Activated T-cell treated with anti-CD3 and anti-CD28 coated beads, Interleukin-2, amount 50 U/mL, for 48 hours (primary cell): ENCODE measurements at regions not wholly inside any gene's neighbourhood (a gene's known extent, or its start where the extent isn't known, plus 50 kb on each side); places are given as distances from the start of the nearest gene placed in this dataset.
"Not testable (repeated sequence)": the region's sequence is repeated elsewhere in the genome, so short reads cannot be mapped to it uniquely, and the experiment has no call there.

Experiments used
- DNase-seq, 2 experiments: peaks; one replicate each; pipeline ENCODE4 v3.0.0-alpha.2; 2020

DNA sequence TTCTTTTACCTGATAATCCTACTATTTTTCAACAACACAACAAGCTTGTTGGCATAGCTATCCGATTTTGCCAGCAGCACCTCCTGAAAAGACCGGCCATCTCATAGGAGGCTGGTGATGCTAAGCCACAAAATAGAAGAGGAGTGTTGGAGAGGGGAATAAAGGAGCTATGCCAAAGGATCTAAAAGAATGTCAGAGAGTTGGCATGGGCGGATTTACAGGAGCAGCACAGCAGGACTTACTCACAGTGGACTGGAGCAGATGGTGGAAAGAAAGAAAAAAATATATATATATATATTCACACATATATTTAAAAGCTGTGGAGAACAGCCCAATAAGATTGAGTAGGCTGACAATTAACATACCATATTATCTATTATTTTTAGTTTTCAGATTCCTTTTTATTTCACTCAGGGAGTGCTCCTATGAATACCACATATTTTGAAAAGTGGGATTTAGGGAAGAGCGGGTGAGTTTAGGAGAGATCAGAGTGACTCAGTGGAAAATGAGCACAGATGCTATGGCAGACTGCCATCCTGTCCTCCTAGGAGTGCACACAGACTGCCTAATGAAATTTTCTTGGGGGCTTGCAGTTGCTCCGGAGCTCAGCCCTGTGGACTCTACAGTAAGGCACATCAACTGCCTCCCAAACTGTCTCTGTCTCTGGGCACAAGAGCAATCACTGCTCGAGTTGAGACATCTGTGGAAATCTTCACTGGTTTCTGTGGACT, 394.4 kb upstream of the CHRM3 start:
- DNase-seq, result no peak

DNA sequence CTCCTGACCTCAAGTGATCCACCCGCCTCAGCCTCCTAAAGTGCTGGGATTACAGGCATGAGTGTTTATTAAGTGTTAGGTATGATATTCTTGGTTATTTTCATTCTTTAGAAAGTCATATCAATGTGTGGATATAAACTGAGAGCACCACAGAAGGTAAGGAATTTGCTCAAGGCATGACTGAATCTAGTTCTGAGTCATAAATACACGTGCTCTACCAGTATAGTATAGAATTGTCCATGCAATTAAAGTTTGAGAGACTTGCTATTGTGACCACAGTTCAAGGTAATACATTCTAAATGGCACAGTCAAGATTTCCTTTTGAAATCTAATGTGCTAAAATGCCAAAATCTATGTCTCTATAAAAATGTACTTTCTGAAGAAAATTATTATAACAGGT, 401.1 kb upstream of the CHRM3 start:
- DNase-seq, result no peak

DNA sequence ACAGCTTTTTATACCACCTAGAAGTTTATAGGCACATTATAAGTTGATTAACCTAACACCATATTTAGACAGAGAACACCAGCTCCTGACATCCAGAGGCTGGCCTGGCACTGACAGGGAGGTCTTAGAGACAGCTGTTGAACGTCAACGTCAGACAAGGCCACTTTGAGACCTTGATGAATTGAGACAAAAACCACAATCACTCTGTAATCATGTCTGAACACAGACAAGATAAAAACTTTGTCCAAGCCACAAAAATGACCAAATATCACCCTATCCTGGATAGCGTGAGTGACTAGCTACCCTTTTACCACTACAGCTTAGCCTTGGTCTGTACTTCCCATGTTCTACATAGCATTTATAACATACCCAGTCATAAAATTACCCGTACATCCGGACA, 403.6 kb upstream of the CHRM3 start:
- DNase-seq, result no peak

DNA sequence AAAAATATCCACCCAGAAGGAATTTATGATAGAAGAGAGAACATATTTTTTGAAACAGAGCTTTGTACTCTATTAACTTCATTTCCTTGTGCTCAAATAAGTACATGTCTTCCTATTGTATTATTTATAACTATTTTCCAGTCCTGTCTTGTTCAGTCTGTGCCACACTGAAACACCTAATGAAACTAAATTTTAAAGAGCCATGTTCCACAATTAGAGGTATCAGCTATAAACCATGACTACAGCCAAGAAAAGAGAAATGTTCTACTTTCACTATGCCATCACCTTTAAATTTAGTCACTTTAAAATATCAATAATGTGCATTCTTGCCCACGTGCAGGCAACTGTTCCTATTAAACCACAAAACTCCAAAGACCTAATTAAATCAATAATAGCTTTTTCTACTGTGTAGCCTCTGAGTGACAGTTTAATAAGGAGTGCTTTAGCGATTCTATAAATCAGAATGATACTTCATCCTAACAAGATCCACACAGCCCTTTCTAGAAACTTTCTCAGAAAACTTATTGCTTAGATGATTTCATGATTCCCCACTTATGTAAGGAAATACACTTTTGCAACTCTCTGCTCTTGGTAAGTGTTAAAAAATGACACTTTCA, 404.9 kb upstream of the CHRM3 start:
- no peak for DNase-seq

DNA sequence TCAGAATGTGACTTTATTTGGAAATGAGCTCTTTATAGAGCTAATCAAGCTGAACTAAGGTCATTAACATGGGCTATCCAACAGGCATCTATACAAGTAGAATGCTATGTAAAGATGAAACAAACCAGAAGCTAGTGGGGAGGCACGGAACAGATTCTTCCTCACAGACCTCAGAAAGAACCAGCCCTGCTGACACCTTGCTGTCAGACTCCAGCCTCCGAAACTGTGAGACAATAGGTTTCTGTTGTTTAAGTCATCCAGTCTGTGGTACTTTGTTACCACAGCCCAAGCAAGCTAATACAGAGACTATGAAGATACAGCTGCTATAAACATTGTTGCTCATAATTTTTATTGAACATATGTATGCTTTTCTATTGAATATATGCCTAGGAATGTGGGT, 406.3 kb upstream of the CHRM3 start:
- no peak for DNase-seq

DNA sequence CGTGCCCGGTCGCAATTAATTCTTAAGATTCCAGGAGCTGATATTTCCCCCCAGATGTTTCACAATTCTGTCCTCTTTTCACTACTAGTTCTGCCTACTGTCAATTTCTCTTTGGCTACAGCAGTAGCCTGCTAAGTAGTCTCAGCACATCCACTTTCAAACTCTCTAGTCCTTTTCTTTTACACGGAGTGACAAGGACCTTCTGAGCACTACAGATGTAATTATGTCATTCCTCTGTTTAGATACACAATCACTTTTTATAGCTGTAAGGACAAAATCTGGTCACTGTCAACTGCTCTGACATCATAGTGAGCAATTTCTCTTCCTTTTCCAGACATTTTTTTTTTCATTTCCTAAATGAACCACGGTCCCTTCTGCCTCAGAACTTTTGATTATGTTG, 421.7 kb upstream of the CHRM3 start:
- DNase-seq, result no peak

DNA sequence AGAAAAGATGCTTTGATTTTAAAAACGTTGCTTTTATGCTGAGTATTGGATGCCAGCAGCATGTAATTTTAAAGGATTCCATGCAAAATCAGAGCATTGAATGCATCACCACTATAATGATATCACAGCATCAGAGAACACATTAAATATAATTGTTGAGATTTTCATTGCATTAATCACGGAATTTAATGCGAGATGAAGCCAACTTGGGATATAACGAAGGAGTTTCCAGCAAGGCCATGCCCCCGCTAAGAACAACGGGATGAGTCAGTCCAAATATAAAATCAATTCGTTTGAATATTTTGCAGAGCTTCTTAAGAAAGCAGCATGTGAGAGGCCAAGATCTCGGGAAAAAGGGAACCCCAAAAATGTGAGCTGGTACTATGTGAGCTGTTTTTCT, 423.4 kb upstream of the CHRM3 start:
- DNase-seq, result no peak

DNA sequence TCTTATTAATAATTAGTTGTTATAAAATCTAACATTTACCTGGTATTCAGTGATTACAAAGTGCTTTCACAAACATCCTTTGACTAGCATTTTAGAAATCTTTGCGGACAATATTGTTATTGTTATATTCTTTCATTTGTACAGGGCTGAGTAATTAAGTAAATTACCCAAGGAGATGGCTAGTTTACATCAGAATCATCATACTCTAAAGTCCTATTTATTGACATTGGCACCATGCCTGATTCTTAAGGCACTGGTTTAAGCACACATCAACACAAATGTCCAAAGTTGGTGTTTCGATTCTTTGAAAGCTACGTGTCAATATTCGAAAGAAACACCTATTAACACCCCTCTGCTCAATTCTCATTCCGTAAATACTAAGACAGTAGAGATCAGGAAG, 424.6 kb upstream of the CHRM3 start:
- no peak for DNase-seq

DNA sequence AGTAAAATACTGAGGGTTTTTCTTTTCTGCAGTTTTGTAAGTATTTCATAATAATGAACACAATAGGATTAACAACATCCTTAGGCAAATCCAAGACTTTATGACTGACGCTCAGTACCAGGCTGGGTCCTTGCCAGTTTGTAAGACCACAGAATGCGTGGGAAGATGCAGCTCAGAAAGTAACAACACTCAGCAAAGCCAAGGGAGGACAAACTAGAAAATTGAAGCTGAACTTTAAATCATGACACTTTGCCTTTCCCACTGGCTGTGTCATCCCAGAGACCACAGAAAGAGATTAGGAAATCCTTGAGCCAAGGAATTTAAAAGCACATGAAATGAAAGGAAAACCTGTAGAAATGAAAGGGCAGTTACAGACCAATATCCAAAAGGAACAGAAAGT, 426.3 kb upstream of the CHRM3 start:
- DNase-seq, result no peak

DNA sequence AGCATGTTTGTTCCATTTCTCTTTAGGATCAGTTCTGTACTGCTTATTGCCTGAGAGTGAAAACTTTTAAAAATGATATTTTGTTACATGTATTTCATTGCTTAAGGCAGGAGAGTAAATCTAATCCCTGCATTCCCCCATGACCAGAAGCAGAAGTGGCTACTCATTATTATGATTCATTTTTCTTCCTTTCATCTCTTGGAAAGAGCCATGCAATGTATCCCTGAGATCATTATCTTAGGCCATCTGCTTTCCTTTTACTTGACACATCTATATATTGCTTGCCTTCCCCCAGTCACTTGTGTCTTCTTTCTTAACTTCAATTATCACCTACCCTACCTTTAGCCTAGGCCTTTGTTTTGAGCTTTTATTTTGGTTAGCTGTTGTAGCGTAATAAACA, 430.4 kb upstream of the CHRM3 start:
- no peak for DNase-seq

DNA sequence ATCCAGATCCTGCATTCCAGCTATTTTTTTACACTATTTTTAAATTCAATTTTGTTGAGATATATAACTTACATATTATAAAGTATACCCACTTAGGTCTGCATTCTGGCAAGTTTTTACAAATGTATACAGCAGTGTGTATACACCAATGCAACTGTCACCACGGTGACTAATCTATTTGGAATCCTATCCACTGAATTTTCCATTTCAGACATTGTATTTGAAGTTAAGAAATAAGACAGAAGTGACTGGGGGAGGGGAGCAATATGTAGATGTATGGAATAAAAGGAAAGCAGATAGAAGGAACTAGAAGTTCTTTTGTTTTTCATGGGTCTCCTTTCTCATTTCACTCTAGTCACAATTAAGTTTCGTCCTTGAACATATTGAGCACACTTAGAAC, 431.5 kb upstream of the CHRM3 start:
- no peak for DNase-seq

DNA sequence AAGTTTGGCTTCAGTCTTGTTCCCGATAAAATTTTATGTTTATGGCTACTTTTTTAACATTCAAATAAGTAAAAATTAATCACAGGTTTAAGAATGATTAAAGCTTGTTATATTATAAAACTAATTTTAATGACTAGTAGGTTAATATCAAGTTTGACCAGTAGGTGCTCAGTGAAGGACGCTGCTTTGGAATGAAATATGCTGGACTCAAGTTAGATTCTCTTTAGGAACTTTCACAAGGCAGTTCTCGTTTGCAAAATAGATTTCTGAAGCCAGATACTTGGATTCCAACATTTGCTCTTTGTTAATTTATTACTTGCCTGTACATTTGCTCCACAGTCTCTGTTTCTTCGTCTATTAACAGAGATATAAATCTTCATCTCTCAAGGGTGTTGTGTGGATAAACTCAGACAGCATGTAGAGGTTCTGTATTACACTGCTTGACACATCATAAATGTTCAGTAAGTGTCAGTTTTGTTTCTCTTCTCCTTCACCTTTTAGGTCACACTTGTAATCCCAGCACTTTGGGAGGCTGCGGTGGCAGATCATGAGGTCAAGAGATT, 432.8 kb upstream of the CHRM3 start:
- no peak for DNase-seq

DNA sequence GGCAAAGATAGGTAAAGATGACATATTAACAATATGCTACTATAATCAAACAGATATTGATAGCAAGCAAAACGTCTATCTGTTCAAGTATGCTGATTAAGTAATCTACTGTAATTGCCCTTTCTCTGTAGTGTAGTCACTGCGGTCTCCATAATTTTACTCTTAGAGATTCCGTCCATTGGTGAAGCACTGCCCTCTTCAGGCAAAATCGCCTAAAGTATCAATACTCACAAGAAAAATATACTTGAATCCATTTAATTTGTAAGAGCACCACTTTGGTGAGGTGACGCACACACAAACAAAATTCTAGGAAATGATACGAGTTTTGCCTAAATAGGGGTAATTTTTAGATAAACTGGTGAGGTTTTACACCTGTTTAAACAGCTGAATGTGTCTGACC, 434.6 kb upstream of the CHRM3 start:
- DNase-seq, result no peak

DNA sequence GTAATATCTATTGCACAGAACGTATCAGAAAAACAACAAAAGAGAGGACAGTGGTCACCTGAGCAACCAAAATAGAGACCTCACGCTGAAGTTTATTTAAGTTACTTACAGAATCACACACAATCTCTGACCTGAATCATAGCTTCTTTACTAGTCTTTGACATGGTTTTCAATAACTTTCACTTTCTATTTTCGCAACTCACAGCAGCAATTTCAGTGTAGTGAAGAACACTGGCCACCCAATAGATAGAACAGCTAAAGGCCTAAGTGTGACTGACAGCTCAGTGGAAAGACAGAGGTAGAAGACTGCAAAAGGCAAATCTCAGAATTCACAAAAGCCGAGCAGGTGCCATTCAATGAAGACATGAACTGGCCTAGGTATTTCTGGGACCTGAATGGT, 435.6 kb upstream of the CHRM3 start:
- DNase-seq, result no peak

DNA sequence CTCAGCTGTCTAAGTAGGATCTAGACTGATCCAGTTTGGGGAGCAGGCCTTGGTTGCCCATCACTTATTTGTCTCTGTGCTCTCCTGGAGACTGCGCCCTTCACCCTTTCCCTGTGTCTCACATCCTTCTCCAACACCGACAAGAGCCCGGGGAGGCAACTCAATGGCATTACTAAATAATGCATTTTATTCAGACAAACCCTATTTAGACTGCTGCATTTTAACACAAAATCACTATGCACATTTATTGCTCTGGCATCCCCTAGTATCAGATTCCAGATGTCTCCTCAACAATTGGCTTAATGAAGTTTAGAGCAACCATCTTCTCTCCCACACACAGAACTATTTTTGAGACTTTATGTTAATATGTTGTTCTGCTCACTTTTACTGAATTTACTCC, 436.4 kb upstream of the CHRM3 start:
- no peak for DNase-seq

DNA sequence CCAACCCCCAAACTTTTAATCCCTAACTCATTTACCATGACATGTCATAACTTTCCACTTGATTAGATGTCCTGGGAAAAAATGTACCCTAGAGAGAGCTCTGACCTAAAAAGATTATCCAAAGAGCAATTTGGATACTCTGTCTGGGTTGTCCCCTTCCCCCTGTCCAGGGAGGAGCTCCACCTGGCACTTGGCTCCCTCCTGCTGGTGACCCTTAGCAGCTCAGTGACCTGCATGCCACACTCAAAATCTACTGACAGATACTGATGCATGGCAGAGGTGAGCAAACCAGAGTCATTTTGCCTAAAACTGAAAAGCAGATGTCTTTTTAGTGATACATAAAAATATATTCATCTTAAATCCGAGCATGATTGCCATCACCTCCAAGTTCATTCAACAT, 442.3 kb upstream of the CHRM3 start:
- DNase-seq, result no peak

DNA sequence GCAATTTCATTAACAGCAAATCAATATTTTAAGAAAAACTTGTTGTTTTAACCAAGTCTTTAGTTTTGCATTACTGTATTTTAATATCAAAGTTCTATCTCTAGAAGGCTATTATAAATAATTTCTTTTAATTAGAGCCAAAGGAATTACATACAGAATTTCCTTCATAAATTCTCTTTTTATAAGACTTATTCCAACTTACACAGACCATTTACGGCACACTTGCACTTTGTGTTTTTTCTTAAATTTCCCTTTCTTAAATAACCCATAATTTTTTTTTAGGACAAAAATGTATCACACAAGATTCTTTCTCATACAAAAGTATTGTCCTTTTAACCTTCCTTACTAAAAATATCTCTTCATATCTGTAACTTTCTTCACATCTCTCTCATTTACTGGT, 458.5 kb upstream of the CHRM3 start:
- no peak for DNase-seq

DNA sequence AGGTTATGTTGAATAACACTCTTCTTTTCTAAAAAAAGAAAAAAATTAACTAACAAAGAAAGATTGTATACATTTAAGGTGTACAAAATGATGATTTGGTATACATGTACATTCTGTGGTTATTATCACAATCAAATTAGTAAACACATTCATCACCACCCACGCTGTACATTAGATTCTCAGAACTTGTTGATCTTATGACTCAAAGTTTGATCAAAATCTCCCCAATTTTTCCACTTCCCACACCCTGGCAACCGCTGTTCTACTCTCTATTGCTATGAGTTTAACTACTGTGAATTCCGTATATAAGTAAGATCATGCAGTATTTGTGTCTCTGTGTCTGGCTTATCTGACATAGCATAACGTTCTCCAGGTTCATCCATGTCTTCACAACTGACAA, 469.5 kb upstream of the CHRM3 start:
- no peak for DNase-seq

DNA sequence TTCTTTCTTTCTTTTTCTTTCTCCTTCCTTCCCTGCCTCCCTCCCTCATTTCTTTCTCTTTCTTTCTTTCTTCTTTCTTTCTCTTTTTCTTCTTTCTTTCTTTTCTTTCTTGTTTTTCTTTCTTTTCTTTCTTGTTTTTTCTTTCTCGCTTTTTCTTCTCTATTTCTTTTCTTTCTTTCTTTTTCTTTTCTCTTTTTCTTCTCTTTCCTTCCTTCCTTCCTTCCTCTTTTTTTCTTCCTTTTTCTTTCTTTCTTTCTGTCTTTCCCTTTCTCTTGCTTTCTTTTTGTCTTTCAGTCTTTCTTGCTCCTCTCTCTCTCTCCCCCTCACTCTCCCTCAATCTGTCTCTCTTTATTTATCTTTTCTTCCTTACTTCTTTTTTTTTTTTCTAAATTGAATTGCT, 472.0 kb upstream of the CHRM3 start:
- no peak for DNase-seq

DNA sequence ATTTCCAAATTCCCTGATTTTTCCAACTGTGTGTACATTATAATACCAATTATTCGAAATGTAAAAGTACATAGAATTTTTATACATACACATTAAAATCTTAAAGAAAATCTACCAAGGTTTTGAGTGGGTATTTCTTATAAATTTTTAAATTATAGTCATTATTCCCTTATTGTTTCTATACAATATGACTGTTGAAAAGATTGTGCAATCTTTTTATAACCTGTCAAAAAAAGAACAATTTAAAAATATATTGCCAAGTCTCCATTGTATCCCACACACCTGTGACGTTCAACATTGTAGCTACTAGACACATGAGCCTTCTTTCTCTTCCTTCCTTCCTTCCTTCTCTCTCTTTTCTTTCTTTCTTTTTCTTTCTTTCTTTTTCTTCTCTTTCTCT, 473.2 kb upstream of the CHRM3 start:
- DNase-seq, result no peak

DNA sequence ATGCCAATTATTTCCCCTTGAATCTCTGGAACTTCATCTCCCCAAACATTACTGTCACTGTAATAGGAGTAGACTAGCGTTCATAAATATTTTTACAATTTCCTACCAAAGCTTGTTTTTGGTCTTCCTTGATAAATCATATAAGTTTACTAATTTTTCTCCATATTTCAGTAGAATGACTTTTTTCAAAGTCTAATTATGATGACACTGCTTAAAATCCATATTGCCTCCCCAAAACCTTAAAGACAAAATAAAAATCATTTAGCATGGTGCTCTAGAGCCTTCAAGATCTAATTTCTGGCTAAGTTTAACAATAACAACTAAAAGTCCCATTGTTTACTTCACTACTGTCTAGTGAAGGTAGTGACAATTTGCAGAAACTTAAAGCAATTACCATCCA, 474.2 kb upstream of the CHRM3 start:
- no peak for DNase-seq

DNA sequence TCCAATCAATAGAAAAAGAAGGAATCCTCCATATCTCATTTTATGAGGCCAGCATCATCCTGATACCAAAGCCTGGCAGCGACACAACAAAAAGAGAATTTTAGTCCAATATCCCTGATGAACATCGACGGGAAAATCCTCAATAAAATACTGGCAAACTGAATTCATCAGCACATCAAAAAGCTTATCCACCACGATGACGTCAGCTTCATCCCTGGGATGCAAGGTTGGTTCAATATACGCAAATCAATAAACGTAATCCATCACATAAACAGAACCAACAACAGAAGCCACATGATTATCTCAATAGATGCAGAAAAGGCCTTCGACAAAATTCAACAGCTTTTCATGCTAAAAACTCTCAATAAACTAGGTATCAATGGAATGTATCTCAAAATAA, 483.6 kb upstream of the CHRM3 start:
- DNase-seq, result not testable (repeated sequence)

DNA sequence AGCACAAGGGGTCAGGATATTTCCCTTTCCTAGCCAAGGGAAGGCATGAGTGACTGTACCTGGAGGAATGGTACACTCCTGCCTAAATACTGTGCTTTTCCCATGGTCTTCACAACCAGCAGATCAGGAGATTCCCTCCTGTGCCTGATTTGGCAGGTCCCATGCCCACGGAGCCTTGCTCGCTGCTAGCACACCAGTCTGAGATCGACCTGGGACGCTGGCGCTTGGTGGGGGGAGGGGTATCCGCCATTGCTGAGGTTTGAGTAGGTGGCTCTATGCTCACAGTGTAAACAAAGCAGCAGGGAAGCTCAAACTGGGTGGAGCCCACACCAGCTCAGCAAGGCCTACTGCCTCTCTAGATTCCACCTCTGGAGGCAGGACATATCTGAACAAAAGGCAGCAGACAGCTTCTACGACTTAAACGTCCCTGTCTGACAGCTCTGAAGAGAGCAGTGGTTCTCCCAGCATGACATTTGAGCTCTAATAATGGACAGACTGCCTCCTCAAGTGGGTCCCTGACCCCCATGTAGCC, 486.0 kb upstream of the CHRM3 start:
- no peak for DNase-seq

DNA sequence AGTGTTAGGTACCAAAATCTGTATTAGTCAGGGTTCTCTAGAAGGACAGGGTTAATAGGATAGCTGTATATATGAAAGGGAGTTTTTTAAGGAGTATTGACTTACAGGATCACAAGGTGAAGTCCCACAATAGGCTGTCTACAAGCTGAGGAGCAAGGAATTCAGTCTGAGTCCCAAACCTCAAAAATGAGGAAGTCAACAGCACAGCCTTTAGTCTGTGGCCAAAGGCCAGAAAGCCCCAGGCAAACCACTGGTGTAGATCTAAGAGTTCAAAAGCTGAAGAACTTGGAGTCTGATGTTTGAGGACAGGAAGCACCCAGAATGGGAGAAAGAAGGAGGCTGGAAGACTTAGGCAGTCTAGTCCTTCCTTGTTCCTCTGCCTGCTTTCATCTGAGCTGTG, 487.5 kb upstream of the CHRM3 start:
- DNase-seq, result no peak

DNA sequence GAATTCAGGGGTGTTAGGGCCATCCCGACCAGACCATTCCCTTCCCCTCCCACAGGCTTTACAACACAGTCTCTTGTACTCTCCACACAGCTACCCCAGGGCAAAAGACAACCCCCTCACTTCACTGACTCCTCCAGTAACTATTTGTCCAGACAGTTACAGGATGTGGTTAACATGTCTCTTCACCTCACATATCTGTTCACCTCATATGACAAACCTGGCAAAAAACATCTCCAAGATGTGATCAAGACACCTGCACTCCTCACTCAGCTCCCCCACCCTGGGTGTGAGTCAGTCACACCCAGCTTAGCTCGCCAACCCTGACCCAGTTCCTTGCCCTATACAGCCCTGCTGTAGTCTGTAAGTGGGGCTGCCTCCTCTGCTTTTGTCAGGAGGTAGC, 490.5 kb upstream of the CHRM3 start:
- no peak for DNase-seq
